ENCODE measurements at regions not wholly inside any gene's neighbourhood (a gene's known extent, or its start where the extent isn't known, plus 50 kb on each side); places are given as distances from the start of the nearest gene placed in this dataset.

- H3K27ac ChIP-seq (ENCODE audit: low read depth, low read length): no peak overlapping the region
- no peaks in the 10 kb centered on the region for H3K36me3 ChIP-seq (ENCODE audit: control insufficient read depth, insufficient read depth, low read length)
- H3K4me3 ChIP-seq (ENCODE audit: low read depth, low read length): no peak overlapping the region
- peaks cover 15% of the 10 kb centered on the region; the same call in 1 of the 2 replicates for H3K9me3 ChIP-seq (ENCODE audit: control insufficient read depth, insufficient read depth, low read depth, low read length)
- no peaks in the 10 kb centered on the region for H3K4me1 ChIP-seq (ENCODE audit: control insufficient read depth, insufficient read depth, low read length)
- no peak overlapping the region for H3K9ac ChIP-seq (ENCODE audit: low read length)
- no peaks in the 10 kb centered on the region for H3K27me3 ChIP-seq (ENCODE audit: control insufficient read depth, insufficient read depth, low read length)
Measured at GRCh38 chr21:26691416-26691815, 118.3 kb upstream of the CYYR1 start.

- Histone ChIP-seq H3K36me3 (ENCODE audit: control insufficient read depth, insufficient read depth, low read length) (no peaks in the 10 kb centered on the region), H3K4me1 (ENCODE audit: control insufficient read depth, insufficient read depth, low read length) (no peaks in the 10 kb centered on the region), H3K27me3 (ENCODE audit: control insufficient read depth, insufficient read depth, low read length) (no peaks in the 10 kb centered on the region), H3K9ac (ENCODE audit: low read length) (no peak overlapping the region), H3K27ac (ENCODE audit: low read depth, low read length) (no peak overlapping the region), H3K9me3 (ENCODE audit: control insufficient read depth, insufficient read depth, low read depth, low read length) (peaks cover 15% of the 10 kb centered on the region; the same call in 1 of the 2 replicates), H3K4me3 (ENCODE audit: low read depth, low read length) (no peak overlapping the region)
Measured at GRCh38 chr21:26686705-26687104, 113.6 kb upstream of the CYYR1 start.

GRCh38 chr21:26686278-26686677 is 113.2 kb upstream of the CYYR1 start:
- Histone ChIP-seq H3K4me3 (ENCODE audit: low read depth, low read length) (no peak overlapping the region), H3K9ac (ENCODE audit: low read length) (no peak overlapping the region), H3K9me3 (ENCODE audit: control insufficient read depth, insufficient read depth, low read depth, low read length) (peaks cover 15% of the 10 kb centered on the region; the same call in 1 of the 2 replicates), H3K27me3 (ENCODE audit: control insufficient read depth, insufficient read depth, low read length) (no peaks in the 10 kb centered on the region), H3K4me1 (ENCODE audit: control insufficient read depth, insufficient read depth, low read length) (no peaks in the 10 kb centered on the region), H3K36me3 (ENCODE audit: control insufficient read depth, insufficient read depth, low read length) (no peaks in the 10 kb centered on the region), H3K27ac (ENCODE audit: low read depth, low read length) (no peak overlapping the region)

- no peak overlapping the region for H3K9ac ChIP-seq (ENCODE audit: low read length)
- H3K27me3 ChIP-seq (ENCODE audit: control insufficient read depth, insufficient read depth, low read length): no peaks in the 10 kb centered on the region
- H3K4me3 ChIP-seq (ENCODE audit: low read depth, low read length): no peak overlapping the region
- H3K27ac ChIP-seq (ENCODE audit: low read depth, low read length): no peak overlapping the region
- H3K9me3 ChIP-seq (ENCODE audit: control insufficient read depth, insufficient read depth, low read depth, low read length): peaks cover 8% of the 10 kb centered on the region; the same call in 1 of the 2 replicates
- no peaks in the 10 kb centered on the region for H3K36me3 ChIP-seq (ENCODE audit: control insufficient read depth, insufficient read depth, low read length)
- H3K4me1 ChIP-seq (ENCODE audit: control insufficient read depth, insufficient read depth, low read length): no peaks in the 10 kb centered on the region
Measured at GRCh38 chr21:26684889-26685288, 111.8 kb upstream of the CYYR1 start.

GRCh38 chr21:26683996-26684395 is 110.9 kb upstream of the CYYR1 start:
- no peaks in the 10 kb centered on the region for H3K4me1 ChIP-seq (ENCODE audit: control insufficient read depth, insufficient read depth, low read length)
- no peaks in the 10 kb centered on the region for H3K9me3 ChIP-seq (ENCODE audit: control insufficient read depth, insufficient read depth, low read depth, low read length)
- H3K4me3 ChIP-seq (ENCODE audit: low read depth, low read length): no peak overlapping the region
- no peak overlapping the region for H3K27ac ChIP-seq (ENCODE audit: low read depth, low read length)
- no peaks in the 10 kb centered on the region for H3K36me3 ChIP-seq (ENCODE audit: control insufficient read depth, insufficient read depth, low read length)
- H3K9ac ChIP-seq (ENCODE audit: low read length): no peak overlapping the region
- H3K27me3 ChIP-seq (ENCODE audit: control insufficient read depth, insufficient read depth, low read length): no peaks in the 10 kb centered on the region

GRCh38 chr21:26679284-26679683 is 106.2 kb upstream of the CYYR1 start:
- Histone ChIP-seq H3K4me1 (ENCODE audit: control insufficient read depth, insufficient read depth, low read length) (no peaks in the 10 kb centered on the region), H3K27ac (ENCODE audit: low read depth, low read length) (no peak overlapping the region), H3K9ac (ENCODE audit: low read length) (no peak overlapping the region)

GRCh38 chr21:26674323-26674722 is 101.2 kb upstream of the CYYR1 start:
- no peaks in the 10 kb centered on the region for H3K36me3 ChIP-seq (ENCODE audit: control insufficient read depth, insufficient read depth, low read length)
- H3K27me3 ChIP-seq (ENCODE audit: control insufficient read depth, insufficient read depth, low read length): no peaks in the 10 kb centered on the region
- no peak overlapping the region for H3K27ac ChIP-seq (ENCODE audit: low read depth, low read length)
- H3K4me1 ChIP-seq (ENCODE audit: control insufficient read depth, insufficient read depth, low read length): no peaks in the 10 kb centered on the region
- H3K9me3 ChIP-seq (ENCODE audit: control insufficient read depth, insufficient read depth, low read depth, low read length): no peaks in the 10 kb centered on the region
- no peak overlapping the region for H3K9ac ChIP-seq (ENCODE audit: low read length)
- H3K4me3 ChIP-seq (ENCODE audit: low read depth, low read length): no peak overlapping the region

More at GRCh38 chr21:26679284-26679683, 106.2 kb upstream of the CYYR1 start:
- no peaks in the 10 kb centered on the region for H3K27me3 ChIP-seq (ENCODE audit: control insufficient read depth, insufficient read depth, low read length)
- H3K36me3 ChIP-seq (ENCODE audit: control insufficient read depth, insufficient read depth, low read length): no peaks in the 10 kb centered on the region
- H3K4me3 ChIP-seq (ENCODE audit: low read depth, low read length): no peak overlapping the region
- no peaks in the 10 kb centered on the region for H3K9me3 ChIP-seq (ENCODE audit: control insufficient read depth, insufficient read depth, low read depth, low read length)

- peaks cover 10% of the 10 kb centered on the region for H3K9me3 ChIP-seq (ENCODE audit: control insufficient read depth, insufficient read depth, low read depth, low read length)
- no peaks in the 10 kb centered on the region for H3K36me3 ChIP-seq (ENCODE audit: control insufficient read depth, insufficient read depth, low read length)
- no peak overlapping the region for H3K27ac ChIP-seq (ENCODE audit: low read depth, low read length)
- no peak overlapping the region for H3K4me3 ChIP-seq (ENCODE audit: low read depth, low read length)
- no peaks in the 10 kb centered on the region for H3K27me3 ChIP-seq (ENCODE audit: control insufficient read depth, insufficient read depth, low read length)
- H3K4me1 ChIP-seq (ENCODE audit: control insufficient read depth, insufficient read depth, low read length): no peaks in the 10 kb centered on the region
- H3K9ac ChIP-seq (ENCODE audit: low read length): no peak overlapping the region
Measured at GRCh38 chr21:26669215-26669764, 96.2 kb upstream of the CYYR1 start.

- no peaks in the 10 kb centered on the region for H3K36me3 ChIP-seq (ENCODE audit: control insufficient read depth, insufficient read depth, low read length)
- H3K27ac ChIP-seq (ENCODE audit: low read depth, low read length): no peak overlapping the region
- H3K4me3 ChIP-seq (ENCODE audit: low read depth, low read length): no peak overlapping the region
- no peaks in the 10 kb centered on the region for H3K4me1 ChIP-seq (ENCODE audit: control insufficient read depth, insufficient read depth, low read length)
- no peaks in the 10 kb centered on the region for H3K27me3 ChIP-seq (ENCODE audit: control insufficient read depth, insufficient read depth, low read length)
- peaks cover 28% of the 10 kb centered on the region for H3K9me3 ChIP-seq (ENCODE audit: control insufficient read depth, insufficient read depth, low read depth, low read length)
- H3K9ac ChIP-seq (ENCODE audit: low read length): no peak overlapping the region
Measured at GRCh38 chr21:26659757-26660156, 86.7 kb upstream of the CYYR1 start.

- H3K27me3 ChIP-seq (ENCODE audit: control insufficient read depth, insufficient read depth, low read length): no peaks in the 10 kb centered on the region
- no peak overlapping the region for H3K27ac ChIP-seq (ENCODE audit: low read depth, low read length)
- H3K4me3 ChIP-seq (ENCODE audit: low read depth, low read length): no peak overlapping the region
- no peak overlapping the region for H3K9ac ChIP-seq (ENCODE audit: low read length)
- no peaks in the 10 kb centered on the region for H3K36me3 ChIP-seq (ENCODE audit: control insufficient read depth, insufficient read depth, low read length)
- peaks cover 26% of the 10 kb centered on the region for H3K9me3 ChIP-seq (ENCODE audit: control insufficient read depth, insufficient read depth, low read depth, low read length)
- no peaks in the 10 kb centered on the region for H3K4me1 ChIP-seq (ENCODE audit: control insufficient read depth, insufficient read depth, low read length)
Measured at GRCh38 chr21:26659182-26659581, 86.1 kb upstream of the CYYR1 start.

GRCh38 chr21:26655460-26655859 is 82.4 kb upstream of the CYYR1 start:
- Histone ChIP-seq H3K9ac (ENCODE audit: low read length) (no peak overlapping the region), H3K4me3 (ENCODE audit: low read depth, low read length) (no peak overlapping the region), H3K9me3 (ENCODE audit: control insufficient read depth, insufficient read depth, low read depth, low read length) (peaks cover 11% of the 10 kb centered on the region), H3K36me3 (ENCODE audit: control insufficient read depth, insufficient read depth, low read length) (no peaks in the 10 kb centered on the region), H3K27ac (ENCODE audit: low read depth, low read length) (no peak overlapping the region), H3K27me3 (ENCODE audit: control insufficient read depth, insufficient read depth, low read length) (no peaks in the 10 kb centered on the region), H3K4me1 (ENCODE audit: control insufficient read depth, insufficient read depth, low read length) (no peaks in the 10 kb centered on the region)

GRCh38 chr21:26653430-26653829 is 80.3 kb upstream of the CYYR1 start:
- H3K27ac ChIP-seq (ENCODE audit: low read depth, low read length): no peak overlapping the region
- H3K4me1 ChIP-seq (ENCODE audit: control insufficient read depth, insufficient read depth, low read length): no peaks in the 10 kb centered on the region
- no peaks in the 10 kb centered on the region for H3K27me3 ChIP-seq (ENCODE audit: control insufficient read depth, insufficient read depth, low read length)
- H3K4me3 ChIP-seq (ENCODE audit: low read depth, low read length): no peak overlapping the region
- H3K36me3 ChIP-seq (ENCODE audit: control insufficient read depth, insufficient read depth, low read length): no peaks in the 10 kb centered on the region
- no peaks in the 10 kb centered on the region for H3K9me3 ChIP-seq (ENCODE audit: control insufficient read depth, insufficient read depth, low read depth, low read length)
- H3K9ac ChIP-seq (ENCODE audit: low read length): no peak overlapping the region
